ENCODE measurements at regions not wholly inside any gene's neighbourhood (a gene's known extent, or its start where the extent isn't known, plus 50 kb on each side); places are given as distances from the start of the nearest gene placed in this dataset.

GRCh38 chr18:39039813-39040212 lies 1474.2 kb upstream of the CELF4 start:
- Histone ChIP-seq H3K4me1 (ENCODE audit: insufficient read depth, low read length) (no peaks in the 10 kb centered on the region), H3K36me3 (ENCODE audit: insufficient read depth, low read length) (no peaks in the 10 kb centered on the region), H3K9me3 (ENCODE audit: low read length) (no peaks in the 10 kb centered on the region), H3K27me3 (ENCODE audit: insufficient read depth, low read length, poor library complexity, severe bottlenecking) (no peaks in the 10 kb centered on the region), H3K4me3 (ENCODE audit: low read length) (no peak overlapping the region), H3K27ac (ENCODE audit: low read depth, low read length) (no peak overlapping the region)
- H3K36me3 Mint-ChIP-seq, result no peaks in the 10 kb centered on the region
- H3K9me3 Mint-ChIP-seq, result peaks cover 0 to 6% (median 2%) of the 10 kb centered on the region in 5 donors
- H3K27me3 Mint-ChIP-seq, result no peaks in the 10 kb centered on the region
- no peaks in the 10 kb centered on the region for H3K4me1 Mint-ChIP-seq
- no peak overlapping the region for H3K4me3 Mint-ChIP-seq
- H3K27ac Mint-ChIP-seq, result no peak overlapping the region
- DNase-seq, result no peak
- ChIA-PET CTCF (no interaction called here), POLR2A (no interaction called here)

GRCh38 chr18:39037925-39038324 lies 1472.3 kb upstream of the CELF4 start:
- ChIA-PET CTCF (no interaction called here), POLR2A (no interaction called here)
- Mint-ChIP-seq H3K9me3 (peaks cover 0 to 8% (median 2%) of the 10 kb centered on the region in 5 donors), H3K27me3 (no peaks in the 10 kb centered on the region), H3K4me1 (no peaks in the 10 kb centered on the region), H3K4me3 (no peak overlapping the region), H3K36me3 (no peaks in the 10 kb centered on the region), H3K27ac (no peak overlapping the region)
- no peaks in the 10 kb centered on the region for H3K27me3 ChIP-seq (ENCODE audit: insufficient read depth, low read length, poor library complexity, severe bottlenecking)
- no peak overlapping the region for H3K4me3 ChIP-seq (ENCODE audit: low read length)
- no peaks in the 10 kb centered on the region for H3K4me1 ChIP-seq (ENCODE audit: insufficient read depth, low read length)
- no peaks in the 10 kb centered on the region for H3K9me3 ChIP-seq (ENCODE audit: low read length)
- H3K27ac ChIP-seq (ENCODE audit: low read depth, low read length), result no peak overlapping the region
- no peaks in the 10 kb centered on the region for H3K36me3 ChIP-seq (ENCODE audit: insufficient read depth, low read length)
- no peak for DNase-seq

GRCh38 chr18:39033312-39033711 lies 1467.7 kb upstream of the CELF4 start:
- no peak overlapping the region for H3K4me3 Mint-ChIP-seq
- ChIA-PET CTCF (no interaction called here), POLR2A (no interaction called here)
- Histone ChIP-seq H3K27me3 (ENCODE audit: insufficient read depth, low read length, poor library complexity, severe bottlenecking) (no peaks in the 10 kb centered on the region), H3K27ac (ENCODE audit: low read depth, low read length) (no peak overlapping the region), H3K36me3 (ENCODE audit: insufficient read depth, low read length) (no peaks in the 10 kb centered on the region), H3K4me1 (ENCODE audit: insufficient read depth, low read length) (no peaks in the 10 kb centered on the region), H3K9me3 (ENCODE audit: low read length) (no peaks in the 10 kb centered on the region), H3K4me3 (ENCODE audit: low read length) (no peak overlapping the region)
- H3K27ac Mint-ChIP-seq, result no peak overlapping the region
- H3K27me3 Mint-ChIP-seq, result no peaks in the 10 kb centered on the region
- no peak for DNase-seq
- no peaks in the 10 kb centered on the region for H3K4me1 Mint-ChIP-seq
- no peaks in the 10 kb centered on the region for H3K36me3 Mint-ChIP-seq
- peaks cover 0 to 8% (median 4%) of the 10 kb centered on the region in 5 donors for H3K9me3 Mint-ChIP-seq

DNA sequence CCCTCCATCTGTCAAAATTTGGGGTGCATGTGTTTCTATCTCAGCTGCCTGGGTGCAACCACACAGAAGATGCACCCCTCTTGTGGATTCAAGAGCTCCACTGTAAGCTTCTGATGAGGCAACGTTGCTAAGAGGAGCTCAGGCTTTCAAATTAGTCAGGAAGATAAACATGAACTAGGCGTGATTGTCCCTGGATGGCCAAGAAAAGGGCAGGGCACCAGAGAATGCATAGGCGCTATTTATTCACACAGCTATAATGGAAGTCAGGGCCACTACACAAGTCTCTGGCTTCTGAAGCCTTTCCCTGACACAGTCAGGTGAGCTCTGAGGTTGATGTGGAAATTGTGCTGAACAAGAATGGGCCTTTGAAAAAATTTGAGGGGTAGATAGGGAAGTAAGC lies 1466.0 kb upstream of the CELF4 start:
- ChIA-PET POLR2A (no interaction called here), CTCF (no interaction called here)
- Histone ChIP-seq H3K9me3 (ENCODE audit: low read length) (no peaks in the 10 kb centered on the region), H3K27me3 (ENCODE audit: insufficient read depth, low read length, poor library complexity, severe bottlenecking) (no peaks in the 10 kb centered on the region), H3K36me3 (ENCODE audit: insufficient read depth, low read length) (no peaks in the 10 kb centered on the region), H3K27ac (ENCODE audit: low read depth, low read length) (no peak overlapping the region), H3K4me1 (ENCODE audit: insufficient read depth, low read length) (no peaks in the 10 kb centered on the region), H3K4me3 (ENCODE audit: low read length) (no peak overlapping the region)
- no peak for DNase-seq
- H3K4me1 Mint-ChIP-seq, result no peaks in the 10 kb centered on the region
- H3K4me3 Mint-ChIP-seq, result no peak overlapping the region
- H3K36me3 Mint-ChIP-seq, result no peaks in the 10 kb centered on the region
- no peak overlapping the region for H3K27ac Mint-ChIP-seq
- no peaks in the 10 kb centered on the region for H3K27me3 Mint-ChIP-seq
- peaks cover 0 to 8% (median 4%) of the 10 kb centered on the region in 5 donors for H3K9me3 Mint-ChIP-seq

GRCh38 chr18:39030124-39030655 lies 1464.6 kb upstream of the CELF4 start:
- no peaks in the 10 kb centered on the region for H3K9me3 ChIP-seq (ENCODE audit: low read length)
- H3K4me1 ChIP-seq (ENCODE audit: insufficient read depth, low read length), result no peaks in the 10 kb centered on the region
- peaks cover 0 to 8% (median 2%) of the 10 kb centered on the region in 5 donors for H3K9me3 Mint-ChIP-seq
- CTCF ChIA-PET, result no interaction called here
- POLR2A ChIA-PET, result no interaction called here
- no peaks in the 10 kb centered on the region for H3K27me3 Mint-ChIP-seq
- no peak overlapping the region for H3K4me3 Mint-ChIP-seq
- no peak for DNase-seq
- H3K36me3 Mint-ChIP-seq, result no peaks in the 10 kb centered on the region
- H3K4me1 Mint-ChIP-seq, result no peaks in the 10 kb centered on the region
- H3K27ac ChIP-seq (ENCODE audit: low read depth, low read length), result no peak overlapping the region
- H3K4me3 ChIP-seq (ENCODE audit: low read length), result no peak overlapping the region
- no peak overlapping the region for H3K27ac Mint-ChIP-seq
- no peaks in the 10 kb centered on the region for H3K27me3 ChIP-seq (ENCODE audit: insufficient read depth, low read length, poor library complexity, severe bottlenecking)
- H3K36me3 ChIP-seq (ENCODE audit: insufficient read depth, low read length), result no peaks in the 10 kb centered on the region

- ChIA-PET POLR2A (no interaction called here), CTCF (no interaction called here)
- no peak overlapping the region for H3K27ac Mint-ChIP-seq
- H3K4me3 Mint-ChIP-seq, result no peak overlapping the region
- H3K27ac ChIP-seq (ENCODE audit: low read depth, low read length), result no peak overlapping the region
- no peaks in the 10 kb centered on the region for H3K27me3 ChIP-seq (ENCODE audit: insufficient read depth, low read length, poor library complexity, severe bottlenecking)
- no peaks in the 10 kb centered on the region for H3K36me3 ChIP-seq (ENCODE audit: insufficient read depth, low read length)
- H3K9me3 Mint-ChIP-seq, result peaks cover 0 to 4% (median 2%) of the 10 kb centered on the region in 5 donors
- no peaks in the 10 kb centered on the region for H3K36me3 Mint-ChIP-seq
- H3K9me3 ChIP-seq (ENCODE audit: low read length), result no peaks in the 10 kb centered on the region
- no peak for DNase-seq
- H3K4me3 ChIP-seq (ENCODE audit: low read length), result no peak overlapping the region
- H3K27me3 Mint-ChIP-seq, result no peaks in the 10 kb centered on the region
- no peaks in the 10 kb centered on the region for H3K4me1 ChIP-seq (ENCODE audit: insufficient read depth, low read length)
- no peaks in the 10 kb centered on the region for H3K4me1 Mint-ChIP-seq
Measured at GRCh38 chr18:39025531-39025930, 1459.9 kb upstream of the CELF4 start.

GRCh38 chr18:39019989-39020388 lies 1454.4 kb upstream of the CELF4 start:
- CTCF ChIA-PET, result no interaction called here
- Mint-ChIP-seq H3K27ac (no peak overlapping the region), H3K4me3 (no peak overlapping the region), H3K27me3 (no peaks in the 10 kb centered on the region), H3K4me1 (no peaks in the 10 kb centered on the region), H3K9me3 (peaks cover 0 to 6% (median 3%) of the 10 kb centered on the region in 5 donors), H3K36me3 (peaks cover 0 to 2% (median 0%) of the 10 kb centered on the region in 3 donors)
- Histone ChIP-seq H3K27me3 (ENCODE audit: insufficient read depth, low read length, poor library complexity, severe bottlenecking) (no peaks in the 10 kb centered on the region), H3K4me3 (ENCODE audit: low read length) (no peak overlapping the region), H3K36me3 (ENCODE audit: insufficient read depth, low read length) (no peaks in the 10 kb centered on the region), H3K27ac (ENCODE audit: low read depth, low read length) (no peak overlapping the region), H3K4me1 (ENCODE audit: insufficient read depth, low read length) (no peaks in the 10 kb centered on the region), H3K9me3 (ENCODE audit: low read length) (no peaks in the 10 kb centered on the region)
- POLR2A ChIA-PET, result no interaction called here
- no peak for DNase-seq

- POLR2A ChIA-PET, result no interaction called here
- Histone ChIP-seq H3K27ac (ENCODE audit: low read depth, low read length) (no peak overlapping the region), H3K4me3 (ENCODE audit: low read length) (no peak overlapping the region), H3K4me1 (ENCODE audit: insufficient read depth, low read length) (no peaks in the 10 kb centered on the region), H3K9me3 (ENCODE audit: low read length) (no peaks in the 10 kb centered on the region), H3K27me3 (ENCODE audit: insufficient read depth, low read length, poor library complexity, severe bottlenecking) (no peaks in the 10 kb centered on the region), H3K36me3 (ENCODE audit: insufficient read depth, low read length) (no peaks in the 10 kb centered on the region)
- no peaks in the 10 kb centered on the region for H3K27me3 Mint-ChIP-seq
- DNase-seq, result no peak
- no peak overlapping the region for H3K4me3 Mint-ChIP-seq
- CTCF ChIA-PET, result no interaction called here
- no peaks in the 10 kb centered on the region for H3K4me1 Mint-ChIP-seq
- no peak overlapping the region for H3K27ac Mint-ChIP-seq
- H3K36me3 Mint-ChIP-seq, result no peaks in the 10 kb centered on the region
- H3K9me3 Mint-ChIP-seq, result peaks cover 0 to 5% (median 0%) of the 10 kb centered on the region in 5 donors
Measured at GRCh38 chr18:39007031-39007902, 1441.7 kb upstream of the CELF4 start.

All from CD8-positive, alpha-beta memory T cell (primary cell).